Aorta (tissue), 5 donors: ENCODE measurements at regions not wholly inside any gene's neighbourhood (a gene's known extent, or its start where the extent isn't known, plus 50 kb on each side); places are given as distances from the start of the nearest gene placed in this dataset.

ENCODE experiments used
- ATAC-seq: fragments of 200-7000 bp; cut with Tn5 transposase; one replicate; pipeline ENCODE4 v1.9.1; 2022; ENCODE audit warnings: moderate library complexity; ENCODE audit not compliant: low FRiP score
- DNase-seq, 2 donors: peaks; one replicate each; pipeline ENCODE4 v3.0.0-alpha.2; 2020
- H3K27ac ChIP-seq, 2 donors: one replicate each; pipeline ENCODE4 v1.5.1; 2013; ENCODE audit warnings: low read length in 2 of 2, mild to moderate bottlenecking in 2 of 2, moderate library complexity in 2 of 2, control low read depth in 1 of 2, inconsistent platforms in 1 of 2, low read depth in 1 of 2
- H3K27me3 ChIP-seq, 2 donors: one replicate each; pipeline ENCODE4 v1.6.1; 2013; ENCODE audit warnings: control low read depth in 1 of 2, low read length in 1 of 2, mild to moderate bottlenecking in 1 of 2, moderate library complexity in 1 of 2; ENCODE audit not compliant: insufficient read depth in 2 of 2, control insufficient read depth in 1 of 2
- H3K36me3 ChIP-seq, 2 donors: one replicate each; pipeline ENCODE4 v1.6.1; 2013; ENCODE audit warnings: control low read depth in 1 of 2, low read length in 1 of 2, mild to moderate bottlenecking in 1 of 2; ENCODE audit not compliant: insufficient read depth in 2 of 2, control insufficient read depth in 1 of 2
- H3K4me1 ChIP-seq, 2 donors: one replicate each; pipeline ENCODE4 v1.6.1; 2013; ENCODE audit warnings: low read length in 2 of 2, control low read depth in 1 of 2, mild to moderate bottlenecking in 1 of 2, moderate library complexity in 1 of 2; ENCODE audit not compliant: insufficient read depth in 2 of 2, control insufficient read depth in 1 of 2
- H3K4me3 ChIP-seq, 2 donors: one replicate each; pipeline ENCODE4 v1.5.1; 2013; ENCODE audit warnings: low read length in 2 of 2, control low read depth in 1 of 2, mild to moderate bottlenecking in 1 of 2
- H3K9me3 ChIP-seq: one replicate; pipeline ENCODE4 v1.6.1; 2013; ENCODE audit warnings: mild to moderate bottlenecking, low read length; ENCODE audit not compliant: control insufficient read depth
- WGBS, 2 donors: extraction: QIAGEN DNeasy Blood & Tissue Kit; methylation state at CpG; one replicate each; pipeline ENCODE4 v1.1.7; 2013; 5-methylcytosine and 5-hydroxymethylcytosine counted together
- intact Hi-C, 2 donors: fragments of 100-400 bp; cut with DNase I; formaldehyde crosslinking; loops; one replicate each; pipeline versions ENCODE4 v1.14.2 to v1.15.0; 2022
- donor health status: healthy with polysubstance abuse.
- donor health status: Bipolar disorder and iron deficiency.
- donor health status: DM: no; HTN: no; CAD: no.
- donor health status: DM: no; HTN: no; CAD: no.
- donor health status: DM: yes; HTN: yes; CAD: no.

GRCh38 chr4:96603641-96604040 lies 763.7 kb downstream of the PDHA2 start:
- Histone ChIP-seq H3K4me3 (no peak overlapping the region), H3K36me3 (no peaks in the 10 kb centered on the region), H3K27ac (no peak overlapping the region), H3K4me1 (no peaks in the 10 kb centered on the region), H3K27me3 (peaks cover 0 to 1% of the 10 kb centered on the region in 2 donors), H3K9me3 (no peaks in the 10 kb centered on the region)
- intact Hi-C loops: no loop called here
- DNase-seq (no peak), ATAC-seq (no peak)
- WGBS, 2 donors: 38 to 49% methylated on average over 3 of the region's 3 CpGs

DNA sequence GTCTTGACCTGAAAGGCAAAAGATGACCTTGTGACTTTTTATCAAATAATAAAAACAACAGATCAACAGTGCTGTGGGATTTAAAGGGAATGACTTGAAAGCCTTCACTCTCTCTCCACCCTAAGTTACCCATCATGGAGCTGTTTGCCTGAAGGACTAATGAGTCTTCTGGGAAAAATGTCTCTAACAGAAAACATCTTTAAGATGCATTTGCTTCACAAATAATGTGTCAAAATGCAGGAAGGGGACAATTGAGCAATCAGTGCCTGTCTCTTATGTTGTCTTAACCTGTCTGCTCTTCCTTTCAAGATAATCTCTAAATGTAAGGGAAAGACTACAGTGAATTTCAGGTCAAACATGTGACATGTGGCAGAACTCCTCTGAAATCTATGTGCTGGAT lies 766.6 kb downstream of the PDHA2 start:
- no peak for ATAC-seq
- Histone ChIP-seq H3K9me3 (no peaks in the 10 kb centered on the region), H3K4me3 (no peak overlapping the region), H3K27me3 (peaks cover 0 to 1% of the 10 kb centered on the region in 2 donors), H3K4me1 (no peaks in the 10 kb centered on the region), H3K36me3 (no peaks in the 10 kb centered on the region), H3K27ac (no peak overlapping the region)
- intact Hi-C loops: no loop called here
- no peak for DNase-seq

DNA sequence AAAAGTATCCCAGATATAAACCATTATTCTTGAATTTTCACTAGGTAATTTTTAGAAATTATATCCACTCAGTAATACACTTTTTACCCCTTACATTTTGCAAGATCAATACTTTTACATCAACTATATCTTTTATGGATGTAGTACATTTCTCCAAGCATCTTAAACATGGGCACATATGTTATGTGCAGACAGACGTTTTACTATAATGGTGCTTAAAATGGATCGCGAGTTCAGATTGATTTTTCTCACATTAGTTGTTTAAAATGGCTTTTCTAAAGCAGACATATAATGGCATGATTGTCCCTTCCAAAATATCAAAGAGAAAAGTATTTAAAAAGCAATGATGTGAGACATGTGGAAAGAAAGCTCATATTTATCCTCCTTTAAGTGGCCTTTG lies 786.1 kb downstream of the PDHA2 start:
- intact Hi-C loops: no loop called here
- H3K36me3 ChIP-seq: no peaks in the 10 kb centered on the region

GRCh38 chr4:96630839-96631238 lies 790.9 kb downstream of the PDHA2 start:
- no peaks in the 10 kb centered on the region for H3K36me3 ChIP-seq
- intact Hi-C loops: no loop called here
- H3K4me3 ChIP-seq: no peak overlapping the region
- no peak for ATAC-seq
- H3K27me3 ChIP-seq: no peaks in the 10 kb centered on the region
- H3K9me3 ChIP-seq: peaks cover 2% of the 10 kb centered on the region
- no peaks in the 10 kb centered on the region for H3K4me1 ChIP-seq
- no peak overlapping the region for H3K27ac ChIP-seq
- WGBS, 2 donors: 17 to 23% methylated on average over 2 of the region's 2 CpGs
- DNase-seq: no peak

More for the DNA sequence above, 786.1 kb downstream of the PDHA2 start:
- no peaks in the 10 kb centered on the region for H3K9me3 ChIP-seq
- 76 to 88% methylated on average over 3 of the region's 3 CpGs for WGBS, 2 donors
- DNase-seq (no peak), ATAC-seq (no peak)
- H3K27ac ChIP-seq: no peak overlapping the region
- no peaks in the 10 kb centered on the region for H3K27me3 ChIP-seq
- H3K4me1 ChIP-seq: no peaks in the 10 kb centered on the region
- H3K4me3 ChIP-seq: no peak overlapping the region

DNA sequence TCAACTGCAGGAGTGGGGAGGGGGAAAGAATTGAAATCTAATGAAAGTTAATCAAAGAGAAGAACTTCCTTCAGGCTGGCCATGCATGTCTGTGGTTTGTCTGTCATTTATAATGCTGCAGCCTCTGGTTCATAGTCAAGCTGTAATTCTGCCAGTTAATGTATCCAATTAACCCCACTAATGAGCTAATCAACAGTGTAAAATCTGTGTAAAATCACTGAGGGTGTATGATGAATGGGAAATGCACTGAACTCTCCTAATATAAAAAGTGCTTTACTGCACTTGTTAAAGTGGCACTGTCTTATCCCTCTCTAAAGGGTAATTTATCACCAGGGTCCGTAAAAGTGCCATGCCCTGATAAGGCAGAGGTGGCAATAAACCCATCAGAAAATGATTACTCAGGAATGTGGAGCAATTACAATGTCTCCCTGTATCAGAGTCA lies 798.1 kb downstream of the PDHA2 start:
- no peaks in the 10 kb centered on the region for H3K9me3 ChIP-seq
- no peaks in the 10 kb centered on the region for H3K36me3 ChIP-seq
- 50 to 56% methylated on average over 1 of the region's 1 CpG for WGBS, 2 donors
- intact Hi-C loops: no loop called here
- ATAC-seq (no peak), DNase-seq (no peak)
- no peaks in the 10 kb centered on the region for H3K4me1 ChIP-seq
- no peaks in the 10 kb centered on the region for H3K27me3 ChIP-seq
- H3K4me3 ChIP-seq: no peak overlapping the region
- H3K27ac ChIP-seq: no peak overlapping the region

DNA sequence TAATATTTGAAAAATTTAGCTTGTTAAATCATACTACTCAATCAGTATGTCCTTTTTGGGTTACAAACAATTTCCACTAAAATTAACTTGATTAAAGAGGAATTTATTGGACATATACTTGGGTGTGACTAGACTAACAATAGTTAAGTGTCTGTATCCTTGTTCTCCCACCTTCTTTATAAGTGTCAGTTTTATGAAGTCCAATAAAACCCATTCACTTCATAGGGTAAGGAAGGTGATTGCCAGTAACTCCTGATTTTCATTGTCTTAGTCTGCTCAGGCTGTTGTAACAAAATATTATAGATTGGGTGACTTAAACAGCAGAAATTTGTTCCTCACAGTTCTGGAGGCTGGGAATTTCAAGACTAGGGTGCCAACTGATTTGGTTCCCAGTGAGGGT lies 800.0 kb downstream of the PDHA2 start:
- ATAC-seq (no peak), DNase-seq (no peak)
- no peaks in the 10 kb centered on the region for H3K9me3 ChIP-seq
- no peak overlapping the region for H3K4me3 ChIP-seq
- no peaks in the 10 kb centered on the region for H3K4me1 ChIP-seq
- no peaks in the 10 kb centered on the region for H3K36me3 ChIP-seq
- H3K27me3 ChIP-seq: no peaks in the 10 kb centered on the region
- no peak overlapping the region for H3K27ac ChIP-seq
- intact Hi-C loops: no loop called here

GRCh38 chr4:96642490-96642889 lies 802.6 kb downstream of the PDHA2 start:
- Histone ChIP-seq H3K9me3 (no peaks in the 10 kb centered on the region), H3K4me1 (no peaks in the 10 kb centered on the region), H3K36me3 (no peaks in the 10 kb centered on the region), H3K4me3 (no peak overlapping the region), H3K27ac (no peak overlapping the region), H3K27me3 (no peaks in the 10 kb centered on the region)
- no peak for ATAC-seq
- 66 to 70% methylated on average over 2 of the region's 2 CpGs for WGBS, 2 donors
- no peak for DNase-seq
- intact Hi-C loops: no loop called here

DNA sequence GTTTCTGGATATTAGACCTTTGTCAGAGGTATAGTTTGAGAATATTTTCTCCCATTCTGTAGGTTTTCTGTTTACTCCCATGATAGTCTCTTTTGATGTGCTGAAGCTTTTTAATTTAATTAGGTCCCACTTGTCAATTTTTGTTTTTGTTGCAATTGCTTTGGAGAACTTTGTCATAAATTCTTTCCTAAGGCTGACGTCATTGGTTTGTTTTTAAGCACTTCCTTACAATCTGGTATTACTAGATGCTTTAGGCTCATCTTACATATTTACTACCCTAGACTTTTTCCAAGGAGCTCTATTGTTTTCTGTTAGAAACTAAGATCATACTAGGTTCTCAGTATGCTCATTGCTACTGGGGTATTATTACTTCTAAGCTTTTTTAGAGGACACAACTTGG lies 806.3 kb downstream of the PDHA2 start:
- DNase-seq: no peak
- 42 to 48% methylated on average over 1 of the region's 1 CpG for WGBS, 2 donors
- no peaks in the 10 kb centered on the region for H3K4me1 ChIP-seq
- H3K4me3 ChIP-seq: no peak overlapping the region
- no peaks in the 10 kb centered on the region for H3K27me3 ChIP-seq
- intact Hi-C loops: no loop called here
- no peak for ATAC-seq
- H3K36me3 ChIP-seq: no peaks in the 10 kb centered on the region
- no peak overlapping the region for H3K27ac ChIP-seq
- H3K9me3 ChIP-seq: no peaks in the 10 kb centered on the region

- intact Hi-C loops: no loop called here
- WGBS, 2 donors: 68 to 88% methylated on average over 1 of the region's 1 CpG
- no peak for DNase-seq
- ATAC-seq: no peak
- Histone ChIP-seq H3K4me1 (no peaks in the 10 kb centered on the region), H3K27me3 (no peaks in the 10 kb centered on the region), H3K27ac (no peak overlapping the region), H3K9me3 (no peaks in the 10 kb centered on the region), H3K36me3 (no peaks in the 10 kb centered on the region), H3K4me3 (no peak overlapping the region)
These were observed 809.6 kb downstream of the PDHA2 start for GRCh38 chr4:96649536-96649935.
